DMS 273 (cell line): ENCODE measurements at regions not wholly inside any gene's neighbourhood (a gene's known extent, or its start where the extent isn't known, plus 50 kb on each side); places are given as distances from the start of the nearest gene placed in this dataset.

Experiments used
- DNase-seq: peaks from one replicate; lab custom pipeline; 2025; ENCODE audit not compliant: unreplicated experiment; lab: John Stamatoyannopoulos, UW

DNA sequence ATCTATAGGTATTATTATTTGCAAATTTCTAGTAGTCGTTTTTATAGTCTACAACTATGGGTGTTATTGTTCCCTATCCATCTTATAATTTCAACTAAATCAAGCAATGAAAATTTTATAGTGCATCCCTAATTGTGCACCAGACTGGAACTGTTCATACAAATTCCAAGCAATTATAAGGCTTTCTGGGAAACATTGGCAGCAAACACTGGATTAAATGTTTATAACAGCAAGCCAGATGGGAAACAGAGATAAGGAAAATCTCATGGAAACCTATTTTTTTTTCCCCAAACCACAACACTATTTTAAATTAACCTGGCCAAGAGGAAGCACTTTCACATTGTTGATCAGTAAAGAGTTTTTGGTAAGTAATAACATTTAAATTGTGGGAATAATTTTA is 524.3 kb downstream of the RASEF start:
- DNase-seq: peak; percentile 1

GRCh38 chr9:82539146-82539545 is 523.8 kb downstream of the RASEF start:
- no peak for DNase-seq

GRCh38 chr9:82539856-82540579 is 522.9 kb downstream of the RASEF start:
- DNase-seq: no peak

DNA sequence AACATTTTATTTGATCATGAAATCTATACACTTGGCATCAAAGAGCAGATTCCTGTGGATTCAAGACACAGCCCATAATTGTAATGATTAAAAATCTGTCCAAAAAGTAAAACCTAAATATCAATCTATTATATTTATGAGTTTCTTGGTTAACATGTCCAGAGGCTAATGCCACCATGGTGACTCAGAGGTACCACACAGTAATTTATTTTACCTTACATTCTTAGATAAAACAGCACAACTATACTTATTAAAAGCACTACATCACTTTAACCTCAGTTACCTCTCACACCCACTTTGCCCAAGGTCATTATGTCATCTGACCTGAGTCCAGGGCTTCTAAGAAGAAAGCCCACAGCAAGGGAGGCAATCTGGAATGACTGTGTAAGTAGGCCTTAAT is 519.2 kb downstream of the RASEF start:
- no peak for DNase-seq

- no peak for DNase-seq
Measured at GRCh38 chr9:82546136-82546535, 516.8 kb downstream of the RASEF start.

DNA sequence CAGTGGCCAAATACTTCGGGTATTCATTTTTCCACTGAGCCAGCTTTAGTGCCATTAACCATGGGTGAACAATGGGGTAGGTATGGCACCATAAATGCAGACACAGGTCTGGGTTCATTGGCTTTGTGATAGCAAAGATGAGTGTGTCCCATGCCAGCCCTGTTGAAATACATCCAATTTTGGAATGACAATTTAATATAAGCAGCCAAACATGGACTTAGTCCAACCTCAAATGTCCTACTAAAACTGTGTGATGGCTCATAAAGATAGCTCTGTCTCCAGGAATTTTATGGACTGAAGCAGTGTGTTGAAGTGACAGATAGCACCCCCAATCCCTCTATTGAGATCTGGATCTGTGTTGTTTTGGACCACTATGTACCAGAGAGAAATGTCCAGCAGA is 514.9 kb downstream of the RASEF start:
- DNase-seq: no peak

GRCh38 chr9:82549174-82549821 is 513.6 kb downstream of the RASEF start:
- DNase-seq: peak; percentile 14

DNA sequence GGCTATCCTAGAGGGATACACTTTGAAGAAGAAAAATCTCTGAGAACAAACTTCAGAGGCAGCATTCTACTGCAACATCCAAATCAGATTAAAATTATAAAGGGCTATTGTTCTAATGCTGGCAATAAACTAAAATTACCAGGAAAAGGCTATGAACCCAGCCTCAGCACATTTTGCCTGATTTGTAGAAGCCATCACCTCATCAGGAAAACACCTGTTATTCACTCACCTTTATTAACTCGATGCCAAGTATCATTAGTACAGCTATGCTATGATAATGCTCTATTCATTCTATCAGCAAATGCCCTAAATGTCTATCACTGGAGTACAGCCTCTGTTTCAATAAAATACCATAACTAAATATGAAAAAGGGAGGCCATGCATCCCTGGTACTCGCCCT is 510.2 kb downstream of the RASEF start:
- DNase-seq: no peak

DNA sequence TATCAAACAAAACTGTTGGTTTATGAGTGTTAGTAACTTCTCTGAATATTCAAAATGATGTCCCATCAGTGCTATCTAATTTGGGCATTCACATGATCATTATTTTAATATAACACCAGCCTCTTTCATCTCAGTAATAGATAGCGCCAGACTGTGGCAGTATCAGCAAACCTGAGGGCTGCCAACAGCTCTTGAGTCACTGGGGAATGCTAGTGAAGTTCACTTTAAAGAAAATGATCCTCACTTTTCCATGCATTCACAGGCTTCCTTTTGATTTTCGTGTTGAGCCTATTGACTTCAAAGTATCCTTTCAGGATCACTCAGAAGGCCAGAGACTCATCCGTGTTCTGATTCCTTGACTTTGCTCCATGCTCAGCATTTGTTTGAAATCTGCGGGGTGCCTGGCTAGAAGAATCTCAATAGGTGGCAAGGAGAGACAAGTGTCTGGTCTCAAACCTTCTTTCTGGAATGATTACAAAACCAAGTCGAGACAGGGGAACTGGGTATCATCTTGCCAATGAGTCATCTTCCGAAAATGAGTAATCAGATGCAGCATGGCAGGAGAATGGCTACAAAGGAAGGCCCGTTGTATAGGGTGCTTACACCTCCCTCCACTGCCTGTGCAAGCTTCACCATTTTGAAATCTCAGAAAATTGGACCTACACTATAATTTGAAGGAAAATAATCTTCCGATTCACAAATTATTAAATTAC is 509.1 kb downstream of the RASEF start:
- DNase-seq: peak; percentile 11

DNA sequence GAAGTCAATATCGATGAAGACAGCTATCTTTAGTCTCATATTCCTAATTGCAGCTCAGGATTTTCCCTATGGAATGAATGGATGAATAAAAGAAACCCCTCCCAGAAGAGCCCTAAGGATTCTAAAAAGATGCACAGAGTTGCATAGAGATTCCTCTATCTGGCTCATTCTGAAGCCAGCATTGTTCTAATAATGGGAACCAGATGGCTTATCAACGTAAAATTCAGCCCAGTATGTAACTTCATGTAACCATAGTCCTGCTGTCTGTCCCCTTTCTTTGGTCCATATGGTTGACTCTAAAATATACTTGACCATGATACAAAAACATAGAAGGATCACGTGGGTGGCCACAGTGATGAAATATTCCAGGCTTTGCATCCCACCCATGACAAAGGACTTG is 508.6 kb downstream of the RASEF start:
- peak; percentile 16 for DNase-seq

- no peak for DNase-seq
Measured at GRCh38 chr9:82555031-82555430, 507.9 kb downstream of the RASEF start.

DNA sequence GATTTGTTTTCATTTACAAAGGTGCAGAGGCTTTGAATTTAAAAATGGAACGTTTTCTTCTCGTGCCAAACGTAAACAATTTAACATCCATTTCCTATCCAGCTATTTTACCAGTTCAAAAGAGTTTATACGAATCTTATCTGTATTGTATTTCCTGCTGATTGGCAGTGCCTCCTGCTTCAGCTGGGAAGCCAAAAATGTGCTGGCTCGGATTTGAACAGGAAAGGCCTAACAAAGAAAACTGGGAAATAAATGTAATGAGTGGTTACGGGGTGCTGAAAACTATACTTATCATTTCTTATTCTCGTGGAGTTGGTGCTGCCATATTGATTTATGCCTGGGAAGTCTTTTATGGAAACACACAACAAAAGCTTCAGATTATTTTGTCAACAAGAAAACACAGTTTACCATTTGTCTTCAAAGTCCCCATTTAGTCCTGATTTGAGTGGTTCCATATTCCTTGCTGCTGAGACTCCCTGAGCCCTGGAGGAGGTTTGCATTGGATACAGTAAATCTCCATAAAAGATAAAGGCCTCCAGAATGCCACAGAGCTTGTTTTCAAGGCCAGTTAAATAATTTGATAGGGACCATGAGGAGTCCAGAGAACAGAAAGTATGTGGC is 507.4 kb downstream of the RASEF start:
- DNase-seq: no peak

DNA sequence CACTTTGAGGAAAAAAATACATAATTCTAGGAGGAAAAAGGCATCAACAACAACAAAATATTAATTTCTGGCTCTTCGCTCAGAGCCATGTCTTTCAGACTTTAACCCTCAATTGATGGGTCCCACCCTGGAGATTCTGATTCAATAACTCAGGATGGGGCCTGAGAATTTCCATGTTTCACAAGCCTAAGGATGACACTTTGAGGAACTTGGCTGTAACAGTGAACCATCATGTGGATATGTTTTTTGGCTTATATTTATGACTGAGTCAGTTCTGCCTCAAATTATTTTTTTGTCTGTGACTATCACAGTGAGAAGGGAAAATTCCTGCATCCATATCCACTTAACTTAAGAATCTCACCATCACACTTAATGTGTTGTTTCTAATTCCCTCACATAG is 504.6 kb downstream of the RASEF start:
- DNase-seq: no peak

DNA sequence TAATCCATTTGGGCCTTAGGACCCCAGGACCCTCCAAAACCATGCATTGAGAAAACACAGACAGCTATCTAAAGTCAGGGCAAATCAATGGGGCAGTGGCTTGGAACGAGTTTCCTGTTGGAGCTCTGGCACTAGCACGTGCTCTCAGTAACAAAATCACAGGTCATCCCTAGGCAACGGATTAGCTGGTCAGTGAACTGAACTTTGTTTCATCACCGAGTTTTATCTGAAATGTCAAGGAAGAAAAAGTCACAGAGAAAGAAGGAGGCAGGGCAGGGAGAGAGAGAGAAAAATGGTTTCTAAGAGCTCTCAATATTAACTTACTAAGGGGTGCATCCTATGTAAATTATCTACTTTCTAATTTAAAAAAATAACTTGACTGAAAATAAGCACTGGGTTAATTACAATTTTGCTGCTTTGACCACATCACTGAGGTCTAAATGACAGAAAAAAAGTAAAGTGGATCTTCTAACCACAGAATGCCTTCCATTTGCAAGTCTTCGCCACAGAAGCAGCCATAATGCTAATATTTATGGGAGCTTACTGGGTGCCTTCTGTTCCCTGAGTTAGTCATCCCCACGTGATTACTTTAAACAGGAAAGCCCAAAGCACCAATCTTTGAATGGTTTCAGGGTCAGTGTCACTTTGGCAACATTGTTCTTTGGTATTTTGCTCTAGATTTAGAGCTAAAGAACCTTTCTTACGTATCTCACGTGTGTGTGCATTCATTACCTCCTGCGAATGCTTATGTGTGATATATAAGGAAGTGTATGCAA is 503.9 kb downstream of the RASEF start:
- DNase-seq: peak; percentile 2

GRCh38 chr9:82560036-82560435 is 502.9 kb downstream of the RASEF start:
- no peak for DNase-seq

DNA sequence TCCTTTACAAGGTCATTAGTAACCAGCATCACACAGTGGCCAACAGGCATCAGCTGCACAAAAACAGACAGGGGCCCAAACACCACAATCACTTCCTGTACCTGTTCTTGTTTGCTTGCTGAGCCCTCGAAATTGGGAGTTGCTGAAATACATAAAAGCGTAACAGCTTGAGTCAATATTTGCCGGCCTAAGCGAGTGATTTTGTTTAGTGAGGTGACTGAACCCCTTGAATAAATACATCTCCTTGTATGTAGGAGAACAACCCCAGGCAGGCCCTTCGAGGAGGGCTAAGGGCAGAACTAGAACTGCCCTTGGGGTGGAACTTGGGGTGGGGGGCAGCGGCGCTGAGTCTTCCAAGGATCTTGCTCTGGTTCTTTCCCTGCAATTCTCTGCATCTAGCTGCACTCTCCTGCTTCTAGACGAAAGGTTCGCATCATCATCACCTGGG is 502.5 kb downstream of the RASEF start:
- DNase-seq: no peak

- no peak for DNase-seq
Measured at GRCh38 chr9:82563094-82563493, 499.8 kb downstream of the RASEF start.

GRCh38 chr9:82563841-82564240 is 499.1 kb downstream of the RASEF start:
- no peak for DNase-seq

DNA sequence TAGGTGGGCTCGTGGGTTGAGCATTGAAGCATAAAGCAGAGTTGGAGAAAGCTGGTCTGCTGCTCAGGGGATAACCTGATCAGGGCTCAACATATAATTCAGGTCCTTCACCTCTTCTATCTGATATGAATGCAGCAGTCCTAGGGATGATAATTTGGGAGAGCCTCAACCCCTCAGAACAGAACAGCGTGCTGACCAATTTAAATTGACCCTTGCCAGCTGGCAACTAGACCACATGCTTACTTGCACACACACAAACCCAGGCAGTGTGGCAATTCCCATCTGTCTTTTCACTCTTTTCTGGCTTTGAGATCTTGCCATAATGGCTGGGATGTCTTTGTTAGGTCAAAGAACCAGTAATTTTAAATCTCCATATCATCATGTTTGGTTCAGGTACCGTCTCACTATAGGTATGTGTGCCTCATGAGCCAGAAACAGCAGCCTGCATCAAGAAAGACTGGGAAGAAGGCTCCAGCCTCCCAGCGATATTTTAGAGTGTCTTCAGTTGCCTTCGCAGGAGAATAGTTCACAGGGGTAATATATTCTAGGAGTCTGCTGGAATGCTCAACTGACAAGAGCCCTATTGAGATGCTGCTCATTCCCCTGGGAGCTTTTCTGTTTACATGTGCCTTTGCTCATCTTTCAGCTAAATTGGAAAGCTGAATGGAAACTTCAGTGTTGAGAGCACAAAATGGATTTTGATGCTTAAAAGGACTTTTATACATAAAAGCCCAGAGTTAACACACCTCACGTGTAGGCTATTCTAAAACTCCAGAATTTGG is 497.6 kb downstream of the RASEF start:
- peak; percentile 18 for DNase-seq

GRCh38 chr9:82567953-82568352 is 495.0 kb downstream of the RASEF start:
- DNase-seq: no peak
